Lower leg skin (tissue), 4 donors: ENCODE measurements at regions not wholly inside any gene's neighbourhood (a gene's known extent, or its start where the extent isn't known, plus 50 kb on each side); places are given as distances from the start of the nearest gene placed in this dataset.

Experiments used
- DNase-seq, 2 donors: peaks; one replicate each; pipeline ENCODE4 v3.0.0-alpha.2; 2019; ENCODE audit warnings: low spot score in 2 of 2
- H3K4me3 ChIP-seq: fragments of 200-600 bp; sonication (generic); 2 replicates; pipeline ENCODE4 v1.5.1; 2017; ENCODE audit warnings: mild to moderate bottlenecking, low read depth; ENCODE audit not compliant: poor library complexity, severe bottlenecking
- POLR2A ChIP-seq, 2 donors: fragments of 450-650 bp; IDR thresholded peaks; one replicate each; pipeline ENCODE4 v1.6.1; 2016 to 2017; ENCODE audit warnings: antibody characterized with exemption in 2 of 2, mild to moderate bottlenecking in 1 of 2, moderate library complexity in 1 of 2
- WGBS, 2 donors: methylation state at CpG; one replicate each; pipeline ENCODE4 v1.1.5; 2018; 5-methylcytosine and 5-hydroxymethylcytosine counted together
- intact Hi-C: fragments of 100-400 bp; cut with DNase I; formaldehyde crosslinking; loops from one replicate; pipeline ENCODE4 v1.15.0; 2023; ENCODE audit warnings: low total_unique reads
- TF ChIP-seq, protein P1 (sequence below), 3 donors: fragments of 450-650 bp; IDR thresholded peaks; one replicate each; pipeline ENCODE4 v1.5.1; 2016; ENCODE audit warnings: antibody characterized with exemption in 3 of 3, mild to moderate bottlenecking in 3 of 3, moderate library complexity in 2 of 3

DNA sequence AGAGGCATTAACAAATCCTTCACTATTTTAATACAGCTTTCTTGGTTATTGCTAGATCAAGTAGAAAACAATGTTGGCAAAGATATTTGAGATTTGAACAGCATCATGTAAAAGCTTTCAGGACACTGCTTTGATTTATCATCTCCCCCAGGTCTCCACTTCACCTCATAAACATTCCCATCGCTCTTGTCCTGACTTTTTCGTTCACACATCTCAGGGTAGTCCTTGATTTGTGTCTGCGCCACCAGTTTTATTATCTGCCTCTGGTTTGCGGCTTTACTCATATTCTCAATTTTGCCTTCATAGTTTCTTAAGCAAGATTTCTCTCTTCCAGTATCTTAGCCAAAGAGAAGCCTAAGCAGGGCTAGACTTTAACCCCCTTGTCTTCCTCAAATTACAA, 63.5 kb upstream of the ROR1 start:
- intact Hi-C loops, result no loop called here
- H3K4me3 ChIP-seq, result no peak overlapping the region
- TF ChIP-seq, protein P1, sequence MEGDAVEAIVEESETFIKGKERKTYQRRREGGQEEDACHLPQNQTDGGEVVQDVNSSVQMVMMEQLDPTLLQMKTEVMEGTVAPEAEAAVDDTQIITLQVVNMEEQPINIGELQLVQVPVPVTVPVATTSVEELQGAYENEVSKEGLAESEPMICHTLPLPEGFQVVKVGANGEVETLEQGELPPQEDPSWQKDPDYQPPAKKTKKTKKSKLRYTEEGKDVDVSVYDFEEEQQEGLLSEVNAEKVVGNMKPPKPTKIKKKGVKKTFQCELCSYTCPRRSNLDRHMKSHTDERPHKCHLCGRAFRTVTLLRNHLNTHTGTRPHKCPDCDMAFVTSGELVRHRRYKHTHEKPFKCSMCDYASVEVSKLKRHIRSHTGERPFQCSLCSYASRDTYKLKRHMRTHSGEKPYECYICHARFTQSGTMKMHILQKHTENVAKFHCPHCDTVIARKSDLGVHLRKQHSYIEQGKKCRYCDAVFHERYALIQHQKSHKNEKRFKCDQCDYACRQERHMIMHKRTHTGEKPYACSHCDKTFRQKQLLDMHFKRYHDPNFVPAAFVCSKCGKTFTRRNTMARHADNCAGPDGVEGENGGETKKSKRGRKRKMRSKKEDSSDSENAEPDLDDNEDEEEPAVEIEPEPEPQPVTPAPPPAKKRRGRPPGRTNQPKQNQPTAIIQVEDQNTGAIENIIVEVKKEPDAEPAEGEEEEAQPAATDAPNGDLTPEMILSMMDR (IDR thresholded peaks at IDR 0.05), result no peak
- TF ChIP-seq POLR2A (IDR thresholded peaks at IDR 0.05), result no peak
- WGBS, 2 donors, result 95 to 96% methylated on average over 4 of the region's 4 CpGs
- DNase-seq, result no peak

DNA sequence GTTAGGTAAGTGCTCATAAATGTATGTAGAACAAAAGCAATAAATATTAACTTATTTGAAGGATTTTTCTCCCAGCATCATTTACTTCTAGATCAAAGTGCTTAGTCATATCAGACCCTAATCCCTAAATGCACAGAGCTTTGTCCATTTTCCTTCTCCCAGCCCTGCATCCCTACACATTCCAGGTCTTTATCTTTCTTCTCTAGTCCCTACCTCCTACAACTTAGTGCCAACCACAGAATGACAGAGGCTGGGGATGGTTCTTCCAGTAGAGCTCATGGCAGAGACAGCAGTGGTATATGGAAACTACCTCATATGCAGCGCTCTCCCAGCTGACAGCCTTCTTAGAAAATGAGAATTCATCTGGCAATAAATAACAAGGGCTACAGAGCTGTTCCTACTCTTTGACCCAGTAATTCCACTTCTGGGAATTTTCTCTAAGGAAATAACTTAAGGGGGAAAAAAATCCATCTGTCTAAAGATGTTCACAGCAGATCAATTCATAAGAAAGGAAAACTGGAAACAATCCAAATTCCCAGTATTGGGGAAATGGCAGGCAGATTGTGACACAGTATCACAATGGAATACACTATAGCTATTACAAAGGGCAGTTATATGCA, 62.9 kb upstream of the ROR1 start:
- DNase-seq, result no peak
- TF ChIP-seq POLR2A (IDR thresholded peaks at IDR 0.05), result no peak
- TF ChIP-seq, protein P1 (IDR thresholded peaks at IDR 0.05), result no peak
- no peak overlapping the region for H3K4me3 ChIP-seq
- WGBS, 2 donors, result 77 to 89% methylated on average over 1 of the region's 1 CpG
- intact Hi-C loops, result no loop called here

DNA sequence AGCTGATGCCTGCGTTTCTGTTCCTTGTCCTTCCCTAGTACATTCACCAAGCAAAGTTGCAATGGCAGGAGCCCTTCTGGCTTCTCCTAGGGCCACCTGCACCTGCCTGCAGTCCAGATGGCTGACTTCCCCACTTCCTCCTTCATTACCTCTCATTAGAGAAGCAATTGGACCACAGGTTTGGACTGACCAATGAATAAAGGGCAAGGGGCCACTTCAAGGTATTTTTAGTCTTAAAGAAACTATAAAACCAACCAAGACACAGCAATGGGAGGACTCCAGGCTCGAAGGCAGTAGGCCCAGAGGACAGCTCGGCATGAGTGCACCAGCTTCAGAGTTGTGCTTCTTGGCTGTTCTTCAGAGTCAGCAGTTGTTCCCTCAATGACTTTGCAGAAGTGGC, 60.8 kb upstream of the ROR1 start:
- no peak for DNase-seq
- H3K4me3 ChIP-seq, result no peak overlapping the region
- WGBS, 2 donors, result 80 to 92% methylated on average over 3 of the region's 3 CpGs
- no peak for TF ChIP-seq POLR2A (IDR thresholded peaks at IDR 0.05)
- TF ChIP-seq, protein P1 (IDR thresholded peaks at IDR 0.05), result no peak
- intact Hi-C loops, result no loop called here

DNA sequence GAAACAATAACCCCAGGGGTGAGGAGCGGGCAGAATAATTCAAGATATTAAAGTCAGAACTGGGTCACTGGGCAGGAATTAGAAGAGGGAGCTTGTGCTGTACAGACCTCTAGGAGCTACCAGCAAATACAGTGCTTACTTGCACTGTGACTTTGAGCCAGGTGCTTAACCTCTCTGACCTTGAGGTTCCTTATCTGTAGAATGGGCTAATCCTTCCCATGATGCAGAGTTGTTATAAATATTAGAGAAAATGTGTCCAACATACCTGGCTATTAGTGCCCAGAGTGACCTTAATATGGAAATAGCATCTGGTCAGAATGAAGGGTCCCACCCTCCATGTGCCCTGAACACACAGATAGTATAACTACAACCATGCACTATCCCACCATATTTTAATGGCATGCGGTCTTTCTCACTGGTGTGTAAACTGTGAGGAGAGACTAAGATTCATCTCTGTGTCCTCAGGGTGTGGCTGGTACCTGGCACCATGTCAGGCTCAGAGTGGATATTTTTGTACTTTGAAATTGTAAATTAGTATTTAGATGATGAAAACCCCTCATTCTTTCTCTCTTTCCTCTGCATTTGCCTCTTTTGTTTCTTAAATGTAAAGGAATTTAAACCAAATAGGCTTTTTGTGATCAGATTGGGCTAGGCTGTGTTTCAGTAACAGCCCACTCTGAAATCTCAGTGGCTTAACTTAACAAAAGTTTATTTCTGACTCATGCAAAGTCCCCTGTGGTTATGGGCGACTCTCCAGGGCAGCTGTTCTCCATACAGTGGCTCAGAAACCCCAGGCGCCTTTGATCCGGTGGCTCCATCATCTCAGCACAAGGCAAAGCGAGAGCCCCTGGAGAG, 60.0 kb upstream of the ROR1 start:
- WGBS, 2 donors, result 37 to 54% methylated on average over 6 of the region's 6 CpGs
- DNase-seq, result no peak
- intact Hi-C loops, result no loop called here

DNA sequence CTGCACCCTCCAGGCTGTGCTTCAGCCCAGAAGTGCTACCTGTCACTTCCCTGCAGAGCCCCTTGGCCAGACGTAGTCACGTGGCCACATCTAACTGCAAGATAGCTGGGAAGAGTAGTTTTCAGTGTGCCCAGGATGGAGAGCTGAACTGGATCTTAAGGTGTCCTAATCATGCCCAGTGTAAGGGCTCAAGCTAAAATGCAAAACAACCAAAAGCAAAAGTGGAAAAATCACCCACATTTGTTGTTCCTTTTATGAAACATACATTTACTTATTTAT, 59.4 kb upstream of the ROR1 start:
- intact Hi-C loops, result no loop called here
- 29 to 41% methylated on average over 2 of the region's 2 CpGs for WGBS, 2 donors
- H3K4me3 ChIP-seq, result no peak overlapping the region
- DNase-seq, result no peak
- no peak for TF ChIP-seq POLR2A (IDR thresholded peaks at IDR 0.05)

More for the DNA sequence above, 60.0 kb upstream of the ROR1 start:
- TF ChIP-seq, protein P1 (IDR thresholded peaks at IDR 0.05), result no peak
- TF ChIP-seq POLR2A (IDR thresholded peaks at IDR 0.05), result no peak
- no peak overlapping the region for H3K4me3 ChIP-seq

DNA sequence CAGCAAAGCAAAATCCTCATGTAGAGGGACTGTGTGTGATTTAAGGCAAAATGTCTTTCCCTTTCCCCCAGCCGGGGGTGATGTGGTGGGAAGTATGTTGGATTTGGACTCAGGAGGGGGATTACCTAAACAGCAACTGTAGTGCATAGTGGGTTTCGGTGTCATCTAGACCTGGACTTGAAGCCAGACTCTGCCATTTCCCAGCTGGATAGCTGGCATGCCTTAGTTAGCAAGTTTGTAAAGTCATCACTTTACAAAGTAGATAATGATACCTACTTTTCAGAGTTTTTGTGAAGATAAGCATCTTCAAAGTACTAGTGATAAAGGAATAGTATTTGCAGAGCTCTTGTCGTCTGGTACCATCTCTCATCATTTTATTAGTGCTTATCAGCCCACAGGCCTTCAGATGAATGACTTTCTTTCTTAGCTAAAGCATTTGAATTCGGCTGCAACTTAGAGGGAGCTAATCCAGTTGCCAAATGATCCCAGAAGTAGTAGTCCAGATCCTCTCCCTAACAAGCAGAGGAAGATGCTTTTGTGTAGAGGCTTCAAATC, 56.2 kb upstream of the ROR1 start:
- H3K4me3 ChIP-seq, result no peak overlapping the region
- no peak for DNase-seq
- WGBS, 2 donors, result 81 to 85% methylated on average over 4 of the region's 4 CpGs
- TF ChIP-seq, protein P1 (IDR thresholded peaks at IDR 0.05), result no peak
- TF ChIP-seq POLR2A (IDR thresholded peaks at IDR 0.05), result no peak
- intact Hi-C loops, result no loop called here
